Natural killer cell (primary cell): ENCODE measurements at regions not wholly inside any gene's neighbourhood (a gene's known extent, or its start where the extent isn't known, plus 50 kb on each side); places are given as distances from the start of the nearest gene placed in this dataset.

Experiments used
- ATAC-seq, 3 donors: fragments of 150-1000 bp in 2 of 3; fragments of 200-7000 bp in 1 of 3; cut with Tn5 transposase; 1 replicate in 1 of 3; 2 replicates in 2 of 3; pipeline ENCODE4 v1.10.0; 2021; ENCODE audit warnings: mild to moderate bottlenecking in 2 of 3, moderate library complexity in 2 of 3
- DNase-seq, 2 donors: peaks; one replicate each; pipeline versions ENCODE4 v3.0.0 to v3.0.0-alpha.2; 2013 to 2021; ENCODE audit warnings: mixed read lengths in 1 of 2
- H3K27ac ChIP-seq: one replicate; pipeline ENCODE4 v1.5.1; 2013; ENCODE audit warnings: mild to moderate bottlenecking, low read length
- H3K27me3 ChIP-seq: one replicate; pipeline ENCODE4 v1.6.1; 2013; ENCODE audit warnings: low read length; ENCODE audit not compliant: control insufficient read depth, insufficient read depth
- H3K36me3 ChIP-seq: one replicate; pipeline ENCODE4 v1.6.1; 2013; ENCODE audit warnings: low read length; ENCODE audit not compliant: control insufficient read depth, insufficient read depth
- H3K4me1 ChIP-seq: one replicate; pipeline ENCODE4 v1.6.1; 2013; ENCODE audit warnings: low read length; ENCODE audit not compliant: control insufficient read depth, insufficient read depth
- H3K4me3 ChIP-seq: one replicate; pipeline ENCODE4 v1.5.1; 2013; ENCODE audit warnings: low read length
- H3K9me3 ChIP-seq: one replicate; pipeline ENCODE4 v1.6.1; 2013; ENCODE audit warnings: low read length; ENCODE audit not compliant: control insufficient read depth, insufficient read depth
- H3K27ac Mint-ChIP-seq, 2 donors: one replicate each; pipeline ENCODE4 v1.8.0; 2022; ENCODE audit warnings: mild to moderate bottlenecking in 2 of 2, mixed read lengths in 2 of 2, moderate library complexity in 1 of 2
- H3K27me3 Mint-ChIP-seq, 2 donors: one replicate each; pipeline ENCODE4 v1.8.0; 2022; ENCODE audit warnings: low read depth in 2 of 2, mixed read lengths in 2 of 2
- H3K36me3 Mint-ChIP-seq: one replicate; pipeline ENCODE4 v1.8.0; 2022; ENCODE audit warnings: mixed read lengths
- H3K4me1 Mint-ChIP-seq, 2 donors: one replicate each; pipeline ENCODE4 v1.8.0; 2022; ENCODE audit warnings: mixed read lengths in 2 of 2
- H3K4me3 Mint-ChIP-seq: one replicate; pipeline ENCODE4 v1.8.0; 2022; ENCODE audit warnings: mild to moderate bottlenecking, moderate library complexity, mixed read lengths
- H3K9me3 Mint-ChIP-seq, 2 donors: one replicate each; pipeline ENCODE4 v1.8.0; 2022; ENCODE audit warnings: mixed read lengths in 2 of 2
- CTCF ChIP-seq: fragments of 200-600 bp; IDR thresholded peaks from one replicate; pipeline ENCODE4 v1.8.0; 2022; ENCODE audit warnings: antibody characterized with exemption
- WGBS: methylation state at CpG from one replicate; pipeline ENCODE4 v1.1.7; 2013; ENCODE audit warnings: missing lambda C conversion rate; ENCODE audit not compliant: insufficient coverage; 5-methylcytosine and 5-hydroxymethylcytosine counted together
- intact Hi-C: fragments of 100-400 bp; cut with micrococcal nuclease; formaldehyde crosslinking; loops from one replicate; pipeline ENCODE4 v1.14.2; 2022

GRCh38 chr12:65694130-65694529 lies 130.2 kb upstream of the HMGA2 start:
- no peak overlapping the region for H3K4me3 Mint-ChIP-seq
- peaks cover 0 to 14% of the 10 kb centered on the region in 2 donors for H3K27me3 Mint-ChIP-seq
- intact Hi-C loops = no loop called here
- H3K27ac Mint-ChIP-seq = no peak overlapping the region
- H3K27me3 ChIP-seq = no peaks in the 10 kb centered on the region
- TF ChIP-seq CTCF = no peak
- H3K36me3 ChIP-seq = no peaks in the 10 kb centered on the region
- ATAC-seq (no peak), DNase-seq (no peak)
- no peaks in the 10 kb centered on the region for H3K4me1 Mint-ChIP-seq
- WGBS = 72% methylated on average over 2 of the region's 3 CpGs
- H3K36me3 Mint-ChIP-seq = no peaks in the 10 kb centered on the region
- H3K27ac ChIP-seq = no peak overlapping the region
- no peaks in the 10 kb centered on the region for H3K9me3 ChIP-seq
- H3K9me3 Mint-ChIP-seq = no peaks in the 10 kb centered on the region
- no peaks in the 10 kb centered on the region for H3K4me1 ChIP-seq
- H3K4me3 ChIP-seq = no peak overlapping the region

GRCh38 chr12:65695113-65695865 lies 129.0 kb upstream of the HMGA2 start:
- no peak for DNase-seq
- no peak for ATAC-seq
- Mint-ChIP-seq H3K4me3 (no peak overlapping the region), H3K36me3 (no peaks in the 10 kb centered on the region), H3K4me1 (no peaks in the 10 kb centered on the region), H3K27me3 (peaks cover 0 to 22% of the 10 kb centered on the region in 2 donors), H3K27ac (no peak overlapping the region), H3K9me3 (no peaks in the 10 kb centered on the region)
- no peak overlapping the region for H3K4me3 ChIP-seq
- H3K27ac ChIP-seq = no peak overlapping the region
- H3K9me3 ChIP-seq = no peaks in the 10 kb centered on the region
- no peaks in the 10 kb centered on the region for H3K27me3 ChIP-seq
- no peaks in the 10 kb centered on the region for H3K36me3 ChIP-seq
- TF ChIP-seq CTCF = no peak
- intact Hi-C loops = no loop called here
- no peaks in the 10 kb centered on the region for H3K4me1 ChIP-seq
- WGBS = 64% methylated on average over 4 of the region's 4 CpGs

- H3K27ac ChIP-seq = no peak overlapping the region
- intact Hi-C loops = no loop called here
- no peaks in the 10 kb centered on the region for H3K27me3 ChIP-seq
- DNase-seq (no peak), ATAC-seq (no peak)
- Mint-ChIP-seq H3K36me3 (no peaks in the 10 kb centered on the region), H3K4me3 (no peak overlapping the region), H3K27me3 (peaks cover 3 to 19% of the 10 kb centered on the region in 2 donors), H3K9me3 (no peaks in the 10 kb centered on the region), H3K4me1 (no peaks in the 10 kb centered on the region), H3K27ac (no peak overlapping the region)
- H3K4me3 ChIP-seq = no peak overlapping the region
- no peaks in the 10 kb centered on the region for H3K9me3 ChIP-seq
- no peaks in the 10 kb centered on the region for H3K36me3 ChIP-seq
- no peaks in the 10 kb centered on the region for H3K4me1 ChIP-seq
- TF ChIP-seq CTCF = no peak
These were observed 128.1 kb upstream of the HMGA2 start for GRCh38 chr12:65696227-65696626.

GRCh38 chr12:65699251-65699650 lies 125.0 kb upstream of the HMGA2 start:
- Histone ChIP-seq H3K36me3 (no peaks in the 10 kb centered on the region), H3K9me3 (no peaks in the 10 kb centered on the region), H3K4me1 (no peaks in the 10 kb centered on the region), H3K27me3 (no peaks in the 10 kb centered on the region), H3K27ac (no peak overlapping the region), H3K4me3 (no peak overlapping the region)
- Mint-ChIP-seq H3K4me1 (no peaks in the 10 kb centered on the region), H3K27ac (no peak overlapping the region), H3K9me3 (no peaks in the 10 kb centered on the region), H3K27me3 (peaks cover 5 to 36% of the 10 kb centered on the region in 2 donors), H3K36me3 (no peaks in the 10 kb centered on the region), H3K4me3 (no peak overlapping the region)
- intact Hi-C loops = no loop called here
- DNase-seq (no peak), ATAC-seq (no peak)
- TF ChIP-seq CTCF = no peak
- 100% methylated on average over 2 of the region's 2 CpGs for WGBS
